ENCODE measurements at regions not wholly inside any gene's neighbourhood (a gene's known extent, or its start where the extent isn't known, plus 50 kb on each side); places are given as distances from the start of the nearest gene placed in this dataset.

DNA sequence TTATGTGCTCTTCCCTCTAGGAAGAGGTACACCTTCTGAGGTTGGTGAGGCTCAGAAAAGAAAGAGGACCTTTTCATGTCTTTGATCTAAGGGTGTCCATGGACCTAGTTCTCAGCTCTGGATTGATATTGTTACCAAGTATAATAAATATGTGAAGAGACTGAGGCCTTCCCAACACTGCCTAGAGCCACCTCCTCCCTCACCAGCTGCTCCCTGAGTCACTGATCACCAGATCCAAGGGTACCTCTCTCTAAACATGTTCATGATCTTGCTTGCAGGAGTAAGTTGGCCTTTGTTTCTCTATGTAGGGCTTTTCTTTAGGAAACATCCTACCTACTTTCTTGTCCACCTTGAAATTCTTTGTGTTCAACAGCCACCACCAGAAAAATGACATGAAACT is 218.8 kb upstream of the ADRA1B start:
- H3K4me3 ChIP-seq = no peak overlapping the region
- no peak for DNase-seq (ENCODE audit: low read depth, low spot score)
- CTCF ChIA-PET = no interaction called here
- in situ Hi-C loops (cut with MboI) = no loop called here
- POLR2A ChIA-PET = no interaction called here
- no peaks in the 10 kb centered on the region for H3K36me3 ChIP-seq (ENCODE audit: control insufficient read depth in 2 of 2, insufficient read depth in 2 of 2, low read length in 1 of 2)
- no peaks in the 10 kb centered on the region for H3K27me3 ChIP-seq (replicated peaks in 1 of 2; ENCODE audit: control insufficient read depth in 2 of 2, insufficient read depth in 2 of 2, low read length in 1 of 2)
- SMC1A ChIA-PET (ENCODE audit: uncharacterized antibody, unreplicated experiment) = no interaction called here
- intact Hi-C loops (cut with micrococcal nuclease; ENCODE audit: unreplicated experiment) = no loop called here
- no peak for FAIRE-seq
- RAD21 ChIA-PET (ENCODE audit: unreplicated experiment) = interaction anchor here (0.5 kb wide), 1 partner anchor 257 kb away, joined by 5 read pairs; no protein-coding TSS in a partner anchor
- no peak overlapping the region for H2AFZ ChIP-seq (ENCODE audit: control insufficient read depth, low read depth, low read length)
- no peaks in the 10 kb centered on the region for H3K9me3 ChIP-seq (replicated peaks; ENCODE audit: control insufficient read depth, insufficient read depth, low read length)
- TF ChIP-seq STAT1 (conservative IDR thresholded peaks at IDR 0.05) = no peak
- TF ChIP-seq EGR1 (IDR thresholded peaks at IDR 0.05; ENCODE audit: borderline replicate concordance in 1 of 2, low read depth in 2 of 2, low read length in 2 of 2) = no peak
- no peak for TF ChIP-seq CHD1 (IDR thresholded peaks at IDR 0.05; ENCODE audit: low read depth, low read length)
- H3K79me2 ChIP-seq (ENCODE audit: control insufficient read depth, insufficient read depth, low read length) = no peaks in the 10 kb centered on the region
- no peak overlapping the region for H3K4me2 ChIP-seq (ENCODE audit: control insufficient read depth, insufficient read depth)
- H3K4me1 ChIP-seq (ENCODE audit: control insufficient read depth, insufficient read depth, low read length) = no peaks in the 10 kb centered on the region
- BruUV-seq (replicated peaks) = no TSS peak
- no peaks in the 10 kb centered on the region for H4K20me1 ChIP-seq (ENCODE audit: control insufficient read depth, insufficient read depth)
- no peak overlapping the region for H3K9ac ChIP-seq (ENCODE audit: control insufficient read depth, insufficient read depth, low read length)
- H3K27ac ChIP-seq (ENCODE audit: control insufficient read depth, insufficient read depth) = no peak overlapping the region
- ATAC-seq = no peak

- ATAC-seq (no peak), FAIRE-seq (no peak), DNase-seq (ENCODE audit: low read depth, low spot score) (no peak)
- TF ChIP-seq KAT2A (conservative IDR thresholded peaks at IDR 0.05; ENCODE audit: control insufficient read depth, low read depth, low read length) (no peak), BACH1 (IDR thresholded peaks at IDR 0.05; ENCODE audit: borderline replicate concordance) (no peak), SMARCA5 (IDR thresholded peaks at IDR 0.05) (no peak), MLLT1 (IDR thresholded peaks at IDR 0.05) (no peak), RELA (IDR thresholded peaks at IDR 0.05; ENCODE audit: borderline replicate concordance, partially characterized antibody) (no peak), NFYA (IDR thresholded peaks at IDR 0.05; ENCODE audit: borderline replicate concordance, low read depth, low read length) (no peak), NBN (IDR thresholded peaks at IDR 0.05) (no peak), YY1 (IDR thresholded peaks at IDR 0.05; ENCODE audit: low read depth, low read length) (no peak), CBX3 (IDR thresholded peaks at IDR 0.05; ENCODE audit: borderline replicate concordance, low read depth) (no peak), RAD51 (IDR thresholded peaks at IDR 0.05) (no peak), ATF2 (IDR thresholded peaks at IDR 0.05; ENCODE audit: low read length) (no peak), TARDBP (IDR thresholded peaks at IDR 0.05; ENCODE audit: borderline replicate concordance) (no peak), TCF12 (IDR thresholded peaks at IDR 0.05; ENCODE audit: low read depth, low read length) (no peak), MXI1 (IDR thresholded peaks at IDR 0.05; ENCODE audit: low read depth, low read length) (no peak), HDGF (IDR thresholded peaks at IDR 0.05) (no peak)
- H3K36me3 ChIP-seq (ENCODE audit: control insufficient read depth in 2 of 2, insufficient read depth in 2 of 2, low read length in 1 of 2) = no peaks in the 10 kb centered on the region
- no peaks in the 10 kb centered on the region for H3K4me1 ChIP-seq (ENCODE audit: control insufficient read depth, insufficient read depth, low read length)
- H3K9ac ChIP-seq (ENCODE audit: control insufficient read depth, insufficient read depth, low read length) = no peak overlapping the region
- H3K27me3 ChIP-seq (replicated peaks in 1 of 2; ENCODE audit: control insufficient read depth in 2 of 2, insufficient read depth in 2 of 2, low read length in 1 of 2) = no peaks in the 10 kb centered on the region
- CTCF ChIA-PET = no interaction called here
- no peaks in the 10 kb centered on the region for H4K20me1 ChIP-seq (ENCODE audit: control insufficient read depth, insufficient read depth)
- H3K9me3 ChIP-seq (replicated peaks; ENCODE audit: control insufficient read depth, insufficient read depth, low read length) = no peaks in the 10 kb centered on the region
- no peak overlapping the region for H2AFZ ChIP-seq (ENCODE audit: control insufficient read depth, low read depth, low read length)
- H3K79me2 ChIP-seq (ENCODE audit: control insufficient read depth, insufficient read depth, low read length) = no peaks in the 10 kb centered on the region
- H3K4me2 ChIP-seq (ENCODE audit: control insufficient read depth, insufficient read depth) = no peak overlapping the region
- SMC1A ChIA-PET (ENCODE audit: uncharacterized antibody, unreplicated experiment) = no interaction called here
- intact Hi-C loops (cut with micrococcal nuclease; ENCODE audit: unreplicated experiment) = no loop called here
- in situ Hi-C loops (cut with MboI) = no loop called here
- H3K27ac ChIP-seq (ENCODE audit: control insufficient read depth, insufficient read depth) = no peak overlapping the region
- RAD21 ChIA-PET (ENCODE audit: unreplicated experiment) = no interaction called here
- POLR2A ChIA-PET = no interaction called here
- H3K4me3 ChIP-seq = no peak overlapping the region
- BruUV-seq (replicated peaks) = no TSS peak
Measured at GRCh38 chr5:159698322-159698721, 218.0 kb upstream of the ADRA1B start.

Data from GM12878 (cell line).